Hindlimb muscle (tissue), 1 donor: ENCODE measurements at regions not wholly inside any gene's neighbourhood (a gene's known extent, or its start where the extent isn't known, plus 50 kb on each side); places are given as distances from the start of the nearest gene placed in this dataset.

Experiments
- DNase-seq: peaks from one replicate; pipeline ENCODE4 v3.0.0-alpha.2; 2013

DNA sequence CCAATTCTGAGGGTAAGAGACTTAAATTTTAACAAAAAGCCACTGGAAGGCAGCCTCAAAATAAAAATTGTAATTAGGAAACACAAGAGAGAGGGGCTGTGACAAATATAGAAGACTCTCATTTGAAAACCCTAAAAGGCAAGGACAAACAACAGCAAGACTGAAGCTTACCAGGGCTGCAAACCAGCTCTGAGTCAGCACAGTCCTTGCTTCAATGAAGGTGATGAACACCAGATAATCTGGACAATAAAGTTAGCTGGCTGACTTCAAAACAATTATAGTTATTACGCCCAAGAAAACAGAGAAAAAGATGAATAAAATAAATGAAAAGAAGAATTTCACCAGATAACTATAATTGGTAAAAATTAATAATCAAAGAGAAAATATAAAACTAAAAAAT, 149.3 kb upstream of the NSMCE3 start:
- DNase-seq = no peak

DNA sequence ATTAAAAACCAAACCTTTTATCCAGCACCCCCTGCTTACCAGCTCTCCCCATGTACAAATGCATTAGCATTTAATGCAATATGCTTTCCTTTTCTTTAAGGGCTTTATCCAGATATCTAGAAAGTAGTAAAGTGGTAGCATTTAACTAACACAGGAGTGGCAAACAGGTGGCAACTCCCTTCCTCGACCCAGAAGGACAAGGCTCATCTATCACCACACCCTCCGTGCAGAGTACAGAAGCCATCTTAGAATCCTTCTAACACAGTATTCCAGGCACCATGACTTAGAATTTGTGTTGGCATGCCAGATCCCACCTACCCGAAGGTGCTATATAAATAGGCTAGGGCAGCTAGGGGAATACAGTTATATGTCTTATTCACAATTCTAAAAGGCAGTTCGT, 148.6 kb upstream of the NSMCE3 start:
- no peak for DNase-seq

DNA sequence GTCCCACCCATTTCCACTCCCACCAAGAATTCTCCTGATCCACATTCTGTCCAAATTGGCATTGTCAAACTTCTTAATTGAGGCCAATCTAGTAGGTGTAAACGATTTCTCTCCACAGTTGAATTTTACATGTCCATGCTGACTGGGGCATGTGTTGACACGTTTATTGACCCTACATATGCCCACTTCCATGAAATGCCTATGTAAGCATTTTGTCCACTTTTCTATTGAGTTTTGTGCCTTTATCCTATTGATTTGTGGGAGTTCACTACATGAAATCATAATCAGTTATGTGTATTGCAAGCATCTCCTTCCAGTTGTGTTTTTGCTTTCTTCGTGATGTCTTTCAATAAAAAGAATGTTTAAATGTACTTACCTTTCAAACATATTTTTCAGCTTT, 141.7 kb upstream of the NSMCE3 start:
- no peak for DNase-seq

DNA sequence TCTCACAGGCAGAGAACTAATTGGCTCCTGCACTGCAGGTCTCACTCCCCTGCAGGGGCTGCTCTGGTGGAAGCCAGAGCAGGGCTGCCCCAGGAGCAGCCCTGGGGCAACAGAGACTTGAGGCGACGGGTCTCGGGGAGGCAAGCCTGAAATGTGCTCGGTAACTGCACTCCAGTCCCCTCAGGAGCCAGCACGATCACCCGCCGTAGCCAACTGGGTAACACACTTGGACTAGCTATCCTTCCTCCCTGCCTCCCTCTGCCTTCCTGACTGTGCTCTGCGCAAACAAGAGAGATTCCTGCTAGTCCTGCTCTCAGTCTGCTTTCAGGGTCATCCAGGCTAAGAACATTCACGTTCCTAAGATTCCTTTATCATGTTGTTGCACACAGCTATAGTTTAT, 140.7 kb upstream of the NSMCE3 start:
- DNase-seq = no peak

DNA sequence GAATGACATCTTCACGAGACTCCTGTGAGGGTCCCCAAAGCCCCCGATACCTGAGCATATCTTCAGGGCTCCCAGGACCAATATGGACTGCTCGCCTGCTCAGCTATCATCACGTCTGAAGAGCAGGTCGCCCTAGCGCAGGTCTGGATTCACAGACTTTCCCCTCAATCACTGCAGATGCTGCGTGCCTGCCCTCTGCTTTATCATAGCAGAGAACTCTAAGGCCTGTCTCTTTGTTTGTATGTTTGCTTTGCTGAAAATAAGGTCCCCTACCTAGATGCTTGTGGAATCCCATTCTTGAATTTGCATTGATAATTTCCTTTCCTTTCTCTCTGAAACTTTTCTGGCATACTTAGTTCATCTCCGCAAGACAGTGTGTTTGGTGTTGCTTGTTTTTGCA, 140.3 kb upstream of the NSMCE3 start:
- no peak for DNase-seq

DNA sequence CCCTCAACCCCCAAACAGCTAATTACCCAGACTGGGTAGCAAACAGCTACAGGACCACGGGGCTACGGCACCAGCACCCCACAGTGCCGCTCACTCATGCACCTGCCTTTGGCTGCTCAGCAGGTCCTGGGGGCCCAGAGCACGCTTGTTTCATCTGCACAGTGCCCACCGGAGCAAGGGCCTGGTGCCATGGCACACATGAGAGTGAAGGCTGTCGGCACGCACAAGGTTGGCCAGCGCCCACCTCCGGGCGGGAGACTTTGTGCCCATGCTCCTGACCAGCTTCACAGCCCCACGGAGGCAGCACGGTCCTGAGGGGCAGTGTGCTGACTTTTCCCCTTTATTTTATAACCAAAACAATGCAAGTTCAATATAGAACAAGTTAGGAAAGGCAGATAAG, 135.9 kb upstream of the NSMCE3 start:
- DNase-seq = no peak

DNA sequence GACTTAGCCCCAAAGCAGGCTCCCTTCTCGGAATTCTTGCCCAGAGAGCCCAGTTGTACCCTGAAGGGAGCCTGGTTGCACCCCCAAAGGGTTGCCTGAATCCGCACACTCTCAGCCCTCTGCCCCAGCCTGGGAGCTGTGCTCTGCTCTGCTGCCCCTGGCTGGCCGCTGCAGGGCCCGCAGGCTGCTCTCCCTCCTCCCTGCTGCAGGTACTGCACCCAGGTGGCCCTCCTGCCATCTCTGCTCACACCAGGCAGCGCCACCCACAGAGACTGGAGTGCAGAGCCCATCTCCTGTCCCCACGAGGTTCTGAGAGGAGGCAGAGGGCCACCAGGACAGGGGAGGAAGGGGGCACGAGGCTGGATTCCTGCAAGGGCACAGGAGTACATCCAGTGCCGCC, 134.2 kb upstream of the NSMCE3 start:
- no peak for DNase-seq

DNA sequence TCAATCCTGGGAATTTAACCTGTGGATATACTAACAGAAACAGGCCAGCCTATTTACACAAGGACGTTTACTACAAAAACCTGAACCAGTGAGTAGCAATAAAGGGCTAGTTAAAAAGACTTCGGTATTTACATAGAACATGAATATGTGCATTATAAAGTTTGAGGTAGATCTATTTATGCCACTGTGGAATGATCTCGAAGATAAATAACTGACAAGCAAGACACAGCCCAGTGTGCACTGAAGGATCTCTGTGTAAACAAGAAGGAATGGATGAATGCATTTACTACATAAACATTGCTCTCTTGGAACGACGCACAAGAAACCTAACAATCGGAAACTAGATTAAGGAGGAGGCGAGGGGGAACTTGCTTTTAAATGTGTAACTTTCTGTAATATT, 132.0 kb upstream of the NSMCE3 start:
- DNase-seq = no peak

DNA sequence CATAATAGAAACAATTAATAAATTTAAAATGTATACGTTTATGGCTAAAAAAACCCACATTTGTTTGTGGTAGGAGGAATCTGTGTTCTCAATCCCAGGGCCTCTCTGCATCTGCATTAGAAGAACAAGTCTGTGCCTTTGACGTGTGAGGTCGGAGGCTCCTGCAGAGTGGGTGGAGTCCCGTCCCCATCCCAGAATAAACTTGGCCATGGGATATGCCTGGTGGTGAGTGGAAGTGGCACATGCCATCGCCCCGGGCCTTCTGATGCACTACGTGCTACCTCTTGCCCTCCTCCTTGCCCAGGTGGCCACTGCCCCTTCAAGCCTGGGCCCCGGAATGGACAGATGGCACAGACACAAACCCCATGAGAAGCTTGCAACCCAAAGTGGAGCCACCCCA, 131.1 kb upstream of the NSMCE3 start:
- DNase-seq = no peak

DNA sequence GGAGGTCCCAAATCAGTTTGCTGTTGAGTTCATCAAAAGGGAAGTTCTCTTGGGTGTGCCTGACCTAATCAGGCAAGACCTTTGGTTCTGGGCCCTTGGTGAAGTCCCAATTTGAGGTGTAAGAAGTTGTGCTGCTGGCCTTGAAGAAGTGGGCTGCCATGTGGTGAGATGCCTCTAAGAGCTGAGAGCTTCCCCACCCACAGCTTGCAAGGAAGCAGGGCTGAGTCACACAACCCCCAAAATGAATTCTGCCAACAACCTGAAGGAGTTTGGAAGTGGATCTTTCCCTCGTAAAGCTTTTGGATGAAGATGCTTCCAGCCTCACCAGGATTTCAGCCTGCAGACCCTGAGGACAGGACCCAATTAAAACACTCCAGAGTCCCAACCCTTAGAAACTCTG, 129.3 kb upstream of the NSMCE3 start:
- DNase-seq = no peak

DNA sequence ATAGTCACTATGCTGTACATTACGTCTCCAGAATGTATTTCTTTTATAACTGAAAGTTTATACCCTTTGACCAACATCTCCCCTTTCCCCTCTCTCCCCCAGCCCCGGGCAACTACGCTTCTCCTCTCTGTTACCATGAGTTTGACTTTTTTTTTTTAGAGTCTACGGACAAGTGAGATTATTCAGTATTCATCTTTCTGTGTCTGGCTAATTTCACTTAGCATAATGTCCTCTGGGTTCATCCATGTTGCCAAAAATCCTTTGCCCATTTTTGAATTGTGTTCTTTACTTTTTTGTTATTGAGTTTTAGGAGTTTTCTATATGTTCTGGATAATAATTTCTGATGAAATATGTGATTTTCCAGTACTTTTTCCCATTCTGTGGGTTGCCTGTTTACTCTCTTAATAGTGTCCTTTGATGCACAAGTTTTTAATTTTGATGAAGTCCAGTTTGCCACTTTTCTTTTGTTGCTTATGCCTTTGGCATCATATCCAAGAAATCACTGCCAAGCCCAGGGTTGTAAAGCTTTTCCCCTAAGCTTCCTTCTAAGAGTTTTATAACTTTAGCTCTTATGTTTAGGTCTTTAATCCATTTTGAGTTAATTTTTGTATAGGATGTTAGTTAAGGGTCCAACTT, 126.7 kb upstream of the NSMCE3 start:
- DNase-seq = no peak

DNA sequence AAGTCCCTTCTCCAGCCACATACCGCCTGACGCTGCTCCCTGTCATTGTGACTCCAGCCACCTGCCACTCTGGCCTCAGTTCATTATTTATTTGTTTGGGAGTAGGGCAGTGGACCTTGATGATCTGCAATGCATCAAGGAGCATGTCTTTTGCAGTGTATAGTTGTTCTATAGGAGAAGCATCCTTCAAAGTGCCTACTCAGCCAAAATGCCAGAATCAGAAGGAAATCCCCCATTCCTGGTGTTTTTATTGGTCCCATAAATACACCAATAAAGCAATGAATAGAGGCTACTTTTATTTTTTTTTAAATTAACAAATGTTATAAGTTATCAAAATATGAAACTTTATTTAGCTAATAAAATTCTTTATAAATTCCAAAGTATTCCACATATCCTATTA, 123.8 kb upstream of the NSMCE3 start:
- no peak for DNase-seq

DNA sequence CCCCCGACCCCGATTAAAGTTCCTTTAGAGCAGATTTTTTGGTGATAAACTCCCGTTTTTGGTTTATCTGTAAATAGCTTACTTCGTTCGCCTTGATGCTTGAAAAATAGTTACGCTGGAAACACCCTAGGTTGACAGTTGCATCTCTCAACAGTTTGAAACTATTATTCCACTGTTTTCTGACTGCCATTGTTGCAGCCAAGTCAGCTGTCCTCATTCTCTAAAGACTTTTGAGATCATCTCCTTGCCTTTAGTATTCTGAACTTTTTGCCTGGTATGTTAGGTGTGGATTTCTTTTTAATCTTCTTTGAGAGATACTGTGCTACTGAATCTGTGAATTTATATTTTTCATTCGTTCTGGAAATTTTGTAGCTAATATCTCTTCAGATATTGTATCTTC, 122.7 kb upstream of the NSMCE3 start:
- no peak for DNase-seq

DNA sequence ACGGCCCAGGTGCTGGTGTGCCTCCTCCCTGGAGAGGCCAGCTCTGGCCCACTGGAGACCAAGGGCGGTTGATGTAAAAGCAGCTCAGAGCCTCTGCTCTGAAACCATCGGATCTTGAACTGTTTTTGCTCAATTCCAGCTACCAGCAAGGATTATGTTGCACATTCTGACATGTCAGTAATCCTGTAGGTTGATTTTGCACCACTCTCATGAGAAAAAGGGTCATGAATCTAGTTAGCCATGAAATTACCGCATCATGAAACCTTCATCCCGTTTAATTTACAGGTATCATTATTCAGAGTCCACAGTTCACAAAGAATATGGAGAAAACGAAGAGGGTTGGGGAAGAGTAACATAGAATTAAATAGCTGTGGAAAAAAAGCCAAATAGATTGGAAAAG, 120.4 kb upstream of the NSMCE3 start:
- DNase-seq = no peak

DNA sequence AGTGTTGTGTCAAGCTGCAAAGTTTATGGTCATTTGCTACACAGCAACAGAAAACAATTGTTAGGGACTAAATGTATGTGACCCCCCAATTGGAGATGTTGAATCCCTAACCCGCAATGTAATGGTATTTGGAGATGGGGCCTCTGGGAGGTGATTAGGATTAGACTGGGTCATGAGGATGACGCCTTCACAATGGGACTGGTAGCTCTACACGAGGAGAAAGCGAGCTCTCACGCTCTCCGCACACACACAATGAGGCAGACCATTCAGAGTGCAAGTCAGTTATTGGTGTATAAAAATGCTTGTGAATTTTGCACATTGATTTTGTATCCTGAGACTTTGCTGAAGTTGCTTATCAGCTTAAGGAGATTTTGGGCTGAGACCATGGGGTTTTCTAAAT, 116.9 kb upstream of the NSMCE3 start:
- DNase-seq = no peak

DNA sequence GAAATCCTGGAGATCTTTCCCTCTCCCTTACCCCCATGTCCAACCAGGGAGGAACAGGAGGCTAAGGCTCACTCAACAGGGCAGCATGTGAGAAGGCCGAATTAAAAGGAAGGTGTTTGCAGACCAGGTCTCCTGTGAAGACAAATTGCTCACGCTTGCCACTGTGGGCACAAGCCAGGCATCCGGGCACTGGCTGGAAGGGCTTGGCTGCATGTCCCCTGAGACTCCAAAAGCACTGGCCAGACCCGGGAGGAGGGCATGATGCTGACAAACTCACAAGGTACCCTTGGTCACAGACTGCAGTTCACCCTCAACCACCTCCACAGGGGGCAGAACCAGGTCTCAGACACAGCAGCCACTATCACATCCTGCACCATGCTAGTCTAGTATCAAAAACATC, 113.7 kb upstream of the NSMCE3 start:
- DNase-seq = no peak

DNA sequence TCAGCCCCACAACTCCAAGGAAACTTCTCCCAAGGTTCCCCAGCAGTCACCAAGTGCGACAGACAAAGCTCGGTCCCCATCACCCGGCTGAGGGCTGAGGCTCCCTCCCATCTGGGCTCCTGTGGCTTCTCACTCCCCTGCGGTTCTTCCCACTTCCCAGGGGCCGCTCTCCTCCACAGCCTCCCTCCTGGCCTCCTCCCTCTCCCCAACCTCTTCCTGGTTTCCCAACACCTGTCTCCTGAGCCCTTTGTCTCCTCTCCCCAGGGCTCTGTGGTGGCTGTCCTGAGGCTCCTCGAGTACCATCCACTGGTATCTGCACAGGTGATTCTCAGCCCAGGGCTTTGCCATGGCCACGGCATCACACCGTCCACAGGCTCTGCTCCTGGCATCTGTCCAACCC, 113.2 kb upstream of the NSMCE3 start:
- DNase-seq = no peak

DNA sequence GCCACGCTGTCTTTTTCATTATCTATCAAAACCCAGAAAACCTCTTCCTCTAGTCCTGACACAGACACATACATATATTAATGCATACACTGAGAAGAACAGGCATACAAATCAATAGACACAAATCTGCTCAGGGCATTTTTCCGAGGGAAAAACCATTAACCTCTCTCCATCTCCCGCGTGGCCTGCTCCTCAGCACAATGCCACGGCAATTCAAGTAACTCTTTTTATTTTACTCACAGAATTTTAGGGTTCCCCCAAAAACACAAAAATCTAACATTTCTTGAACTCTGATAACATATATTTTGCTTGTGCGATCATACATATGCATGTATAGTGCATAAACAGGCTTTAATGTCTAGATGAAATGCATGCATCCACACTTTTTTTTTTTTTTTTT, 110.8 kb upstream of the NSMCE3 start:
- DNase-seq = no peak

DNA sequence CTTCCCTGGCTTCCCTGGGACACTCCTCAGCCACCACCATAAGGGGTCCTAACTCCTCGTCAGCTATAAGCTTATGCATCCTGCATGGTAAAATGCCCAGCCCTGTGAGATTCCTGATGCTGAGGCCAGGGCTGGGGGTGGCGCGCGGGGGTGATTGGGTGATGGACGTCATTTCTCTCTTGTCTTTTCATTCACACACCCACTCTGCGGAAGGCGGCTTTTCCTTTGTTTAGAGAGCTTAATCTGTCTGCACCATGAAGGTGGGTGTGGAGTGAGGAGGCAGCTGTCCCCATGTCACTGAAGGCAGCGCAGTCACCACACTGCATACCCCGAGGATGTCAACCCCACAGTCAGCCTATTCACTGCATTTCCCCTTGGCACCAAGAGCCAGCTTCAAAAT, 110.0 kb upstream of the NSMCE3 start:
- DNase-seq = no peak

DNA sequence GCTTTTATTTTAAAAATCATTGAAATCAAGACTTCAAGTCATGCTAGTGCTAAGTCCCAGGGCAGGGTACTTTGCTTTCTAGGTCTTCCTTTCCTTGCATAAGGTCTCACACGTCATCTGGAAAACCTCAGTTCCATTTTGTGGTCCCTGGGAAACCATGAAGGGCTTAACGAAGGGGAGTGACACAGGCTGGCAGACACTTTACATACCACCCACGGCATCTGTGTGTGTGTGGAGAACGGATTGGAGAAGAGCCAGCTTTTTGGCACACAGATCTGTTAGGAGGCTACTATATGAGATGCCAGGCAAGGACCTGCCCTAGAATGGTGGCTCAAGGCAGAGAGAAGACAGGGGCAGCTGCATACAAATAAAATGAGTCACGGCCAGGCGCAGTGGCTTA, 107.5 kb upstream of the NSMCE3 start:
- no peak for DNase-seq

DNA sequence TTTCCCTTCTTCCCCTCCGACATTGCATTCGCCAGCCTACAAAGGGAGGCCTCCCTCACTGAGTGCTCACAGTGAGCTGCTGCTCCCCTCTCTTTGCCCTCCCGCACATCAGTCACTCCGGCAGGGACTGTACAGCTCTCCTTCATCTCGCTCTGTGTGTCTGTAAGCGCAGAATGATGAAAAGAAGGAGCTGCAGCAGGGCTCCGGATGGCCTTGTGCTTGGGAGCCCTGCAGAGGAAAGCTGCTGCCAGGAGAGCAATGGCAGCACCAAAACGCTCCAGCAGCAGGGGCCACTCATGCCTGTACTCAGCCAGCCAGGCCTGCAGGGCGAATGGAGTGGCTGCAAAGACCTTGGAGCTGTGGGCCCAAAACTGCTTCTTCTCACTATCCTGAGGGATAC, 107.0 kb upstream of the NSMCE3 start:
- no peak for DNase-seq

DNA sequence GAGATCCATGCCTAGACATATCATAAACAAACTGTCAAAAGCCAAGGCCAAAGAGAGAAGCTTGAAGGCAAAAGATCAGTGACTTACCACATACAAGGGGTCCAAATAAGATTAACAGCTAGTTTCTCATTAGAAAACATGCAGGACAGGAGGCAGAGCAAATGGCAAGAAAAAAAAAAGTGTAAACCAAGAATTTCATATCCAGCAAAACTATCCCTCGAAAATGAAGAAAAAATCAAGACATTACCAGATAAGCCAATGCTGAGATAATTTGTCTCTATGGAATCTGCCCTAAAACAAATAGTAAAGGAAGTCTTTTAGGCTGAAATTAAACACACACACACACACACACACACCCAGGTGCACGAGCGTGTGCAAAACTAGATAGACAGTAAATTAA, 99.6 kb upstream of the NSMCE3 start:
- no peak for DNase-seq

DNA sequence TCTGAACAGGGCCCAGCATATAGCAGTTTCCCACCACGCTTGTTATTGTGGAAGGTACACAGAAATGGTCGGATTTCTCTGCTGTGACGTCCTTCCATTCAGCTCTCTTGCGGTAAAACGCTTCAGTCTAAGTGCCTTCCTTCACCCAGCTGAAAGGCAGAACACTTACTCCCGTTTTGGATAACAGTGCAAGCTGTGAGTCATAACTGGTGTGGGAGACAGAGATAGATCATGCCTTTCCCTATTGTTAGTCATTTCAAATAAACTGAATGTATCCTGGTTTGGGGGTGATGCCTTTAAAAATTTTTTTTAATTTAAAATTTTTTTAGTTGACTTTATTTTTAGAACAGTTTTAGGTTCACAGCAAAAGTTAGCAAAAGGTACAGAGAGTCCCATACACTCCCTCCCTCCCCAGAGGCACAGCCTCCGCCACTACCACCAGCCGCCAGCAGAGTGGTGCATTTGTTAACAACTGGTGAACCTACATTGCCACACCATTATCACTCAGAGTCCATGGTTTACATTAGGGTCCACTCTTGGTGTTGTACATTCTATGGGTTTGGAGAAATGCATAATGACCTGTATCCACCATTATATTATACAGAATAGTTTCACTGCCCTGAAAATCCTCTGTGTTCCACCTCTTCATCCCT, 94.9 kb upstream of the NSMCE3 start:
- peak; percentile 18 for DNase-seq

DNA sequence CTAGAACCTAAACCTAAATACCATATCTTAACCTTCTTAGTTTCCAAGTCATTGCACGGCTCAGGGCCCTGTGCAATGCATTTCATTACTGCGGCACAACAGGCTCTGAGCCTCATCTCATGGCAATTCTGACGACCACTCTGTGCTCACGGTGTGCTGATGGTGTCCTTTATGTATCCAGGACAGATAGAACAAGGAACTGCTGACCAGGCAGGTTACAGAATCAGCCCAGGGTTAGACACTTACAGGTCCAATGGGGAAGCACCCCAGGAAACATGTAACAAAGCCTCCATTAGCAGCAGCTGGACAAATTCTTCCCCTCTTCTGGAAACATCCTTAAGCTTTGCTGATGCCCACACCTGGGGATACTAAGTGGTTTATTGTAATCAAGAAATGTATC, 91.9 kb upstream of the NSMCE3 start:
- DNase-seq = no peak

DNA sequence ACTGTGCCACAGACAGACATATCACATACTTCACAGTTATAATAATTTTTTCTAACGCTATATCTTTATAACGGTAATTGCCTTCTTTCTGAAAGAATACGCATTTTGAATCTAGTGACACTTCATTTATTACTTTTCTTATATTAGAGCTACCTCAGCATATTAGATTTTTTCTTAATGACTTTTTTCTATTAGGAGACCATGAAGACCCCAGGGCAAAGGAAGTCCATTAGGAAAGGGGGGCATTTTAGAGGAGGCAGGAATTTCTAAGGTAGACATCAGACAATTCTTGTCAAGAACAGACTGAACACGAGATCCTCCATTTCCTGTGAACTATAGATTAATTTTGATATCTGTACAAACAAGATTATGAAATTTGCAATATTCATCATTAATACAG, 90.5 kb upstream of the NSMCE3 start:
- DNase-seq = no peak
